H1 (cell line): ENCODE measurements at regions not wholly inside any gene's neighbourhood (a gene's known extent, or its start where the extent isn't known, plus 50 kb on each side); places are given as distances from the start of the nearest gene placed in this dataset.
A peak's percentile ranks its signal among the peaks of the same experiment; 100 is the strongest.

ENCODE experiments used
- CTCF ChIA-PET: fragments of 300-600 bp; sonication (Branson Sonifier 250); formaldehyde crosslinking; loops from one replicate; lab custom pipeline; 2021; ENCODE audit not compliant: partially characterized antibody; lab: Charles Lee
- POLR2A ChIA-PET: fragments of 300-600 bp; sonication (Branson Sonifier 250); formaldehyde crosslinking; loops from one replicate; lab custom pipeline; 2021; ENCODE audit warnings: inconsistent platforms; ENCODE audit not compliant: partially characterized antibody; lab: Charles Lee
- DNase-seq, 2 experiments: peaks; one replicate each; pipeline versions ENCODE4 v3.0.0 to v3.0.0-alpha.2; 2010 to 2022; ENCODE audit warnings: low spot score in 2 of 2, low read depth in 1 of 2, mixed read lengths in 1 of 2
- FAIRE-seq: peaks from 2 replicates; lab custom pipeline; 2011; peaks lifted over from hg19 to GRCh38; lab: Jason Lieb, UNC
- H2AFZ ChIP-seq: 2 replicates; pipeline ENCODE4 v1.8.1; 2012; ENCODE audit warnings: low read length, inconsistent platforms
- H2AK5ac ChIP-seq: 2 replicates; pipeline ENCODE4 v1.6.1; 2013; ENCODE audit warnings: low read depth, low read length
- H2BK120ac ChIP-seq: replicated peaks from 2 replicates; pipeline ENCODE3; 2013; ENCODE audit warnings: low read depth, low read length, inconsistent platforms
- H2BK12ac ChIP-seq: 2 replicates; pipeline ENCODE4 v1.6.1; 2013; ENCODE audit warnings: low read depth, low read length
- H2BK15ac ChIP-seq: 2 replicates; pipeline ENCODE4 v1.6.1; 2013; ENCODE audit warnings: low read length
- H2BK20ac ChIP-seq: 2 replicates; pipeline ENCODE4 v1.6.1; 2013; ENCODE audit warnings: low read length
- H2BK5ac ChIP-seq: 2 replicates; pipeline ENCODE4 v1.6.1; 2013; ENCODE audit warnings: low read depth, low read length
- H3K14ac ChIP-seq: 2 replicates; pipeline ENCODE4 v1.6.1; 2013; ENCODE audit warnings: inconsistent platforms; ENCODE audit not compliant: insufficient read length
- H3K18ac ChIP-seq: 2 replicates; pipeline ENCODE4 v1.6.1; 2013; ENCODE audit warnings: low read length; ENCODE audit errors: extremely low read depth
- H3K23ac ChIP-seq: 2 replicates; pipeline ENCODE4 v1.6.1; 2013; ENCODE audit warnings: inconsistent platforms; ENCODE audit not compliant: insufficient read length
- H3K23me2 ChIP-seq: 2 replicates; pipeline ENCODE4 v1.6.1; 2013; ENCODE audit warnings: low read depth, low read length
- H3K27ac ChIP-seq: 2 replicates; pipeline ENCODE4 v1.6.1; 2011; ENCODE audit warnings: low read depth, low read length, inconsistent platforms
- H3K27me3 ChIP-seq, 4 experiments: replicated peaks in 1 of 4; 1 replicate in 1 of 4; 2 replicates in 3 of 4; pipeline versions ENCODE4 v1.6.1 to v1.8.1; 2011 to 2013; ENCODE audit warnings: low read length in 3 of 4, mild to moderate bottlenecking in 3 of 4, inconsistent platforms in 2 of 4, mixed read lengths in 2 of 4, moderate library complexity in 1 of 4; ENCODE audit not compliant: control insufficient read depth in 3 of 4, insufficient read depth in 3 of 4; ENCODE audit errors: extremely low read depth in 1 of 4
- H3K36me3 ChIP-seq, 4 experiments: 2 replicates each; pipeline versions ENCODE4 v1.6.1 to v1.8.1; 2011 to 2013; ENCODE audit warnings: mild to moderate bottlenecking in 4 of 4, low read length in 3 of 4, moderate library complexity in 2 of 4, control low read depth in 1 of 4, inconsistent platforms in 1 of 4; ENCODE audit not compliant: insufficient read depth in 4 of 4, control insufficient read depth in 2 of 4
- H3K4ac ChIP-seq: replicated peaks from 2 replicates; pipeline ENCODE3; 2013; ENCODE audit warnings: low read length, low read depth, mixed read lengths, inconsistent platforms; ENCODE audit not compliant: insufficient read length
- H3K4me1 ChIP-seq, 4 experiments: replicated peaks in 1 of 4; 1 replicate in 1 of 4; 2 replicates in 3 of 4; pipeline versions ENCODE4 v1.6.1 to v1.8.1; 2011 to 2013; ENCODE audit warnings: low read length in 3 of 4, inconsistent platforms in 2 of 4, mixed read lengths in 1 of 4; ENCODE audit not compliant: insufficient read depth in 4 of 4, control insufficient read depth in 3 of 4
- H3K4me2 ChIP-seq, 2 experiments: 2 replicates each; pipeline versions ENCODE4 v1.6.1 to v1.8.1; 2011 to 2013; ENCODE audit warnings: low read depth in 2 of 2, low read length in 2 of 2, control low read depth in 1 of 2, inconsistent platforms in 1 of 2, mild to moderate bottlenecking in 1 of 2; ENCODE audit not compliant: insufficient read depth in 1 of 2
- H3K4me3 ChIP-seq, 4 experiments: fragments of 200-600, 300-600 bp in 1 of 4; sonication (generic), shearing (Covaris generic), sonication (Bioruptor Twin) in 1 of 4; 2 replicates each; pipeline versions ENCODE4 v1.5.1 to v1.8.1; 2011 to 2016; ENCODE audit warnings: low read length in 4 of 4, low read depth in 3 of 4, control low read depth in 2 of 4, inconsistent platforms in 2 of 4, mild to moderate bottlenecking in 2 of 4, mixed read lengths in 1 of 4, moderate library complexity in 1 of 4; ENCODE audit not compliant: insufficient read depth in 2 of 4; ENCODE audit errors: extremely low read depth in 1 of 4
- H3K56ac ChIP-seq: replicated peaks from 2 replicates; pipeline ENCODE3; 2013; ENCODE audit warnings: low read depth, mild to moderate bottlenecking, mixed read lengths, low read length, inconsistent platforms; ENCODE audit not compliant: insufficient read length
- H3K79me1 ChIP-seq: 2 replicates; pipeline ENCODE4 v1.6.1; 2013; ENCODE audit warnings: low read depth, low read length, control low read depth
- H3K79me2 ChIP-seq, 2 experiments: 2 replicates each; pipeline versions ENCODE4 v1.6.1 to v1.8.1; 2012 to 2013; ENCODE audit warnings: low read length in 2 of 2, mild to moderate bottlenecking in 2 of 2, inconsistent platforms in 1 of 2; ENCODE audit not compliant: insufficient read depth in 2 of 2, control insufficient read depth in 1 of 2
- H3K9ac ChIP-seq, 4 experiments: replicated peaks in 1 of 4; 1 replicate in 1 of 4; 2 replicates in 3 of 4; pipeline versions ENCODE4 v1.6.1 to v1.8.1; 2011 to 2013; ENCODE audit warnings: low read depth in 3 of 4, low read length in 3 of 4, control low read depth in 2 of 4, mild to moderate bottlenecking in 2 of 4, moderate library complexity in 2 of 4, inconsistent platforms in 1 of 4; ENCODE audit errors: extremely low read depth in 1 of 4
- H3K9me3 ChIP-seq, 2 experiments: 2 replicates each; pipeline versions ENCODE4 v1.6.1 to v1.8.1; 2012 to 2013; ENCODE audit warnings: mild to moderate bottlenecking in 2 of 2, moderate library complexity in 2 of 2, control low read depth in 1 of 2, inconsistent platforms in 1 of 2, low read depth in 1 of 2, low read length in 1 of 2, mixed read lengths in 1 of 2; ENCODE audit not compliant: insufficient read depth in 2 of 2
- H4K20me1 ChIP-seq, 2 experiments: replicated peaks in 1 of 2; 2 replicates each; pipeline versions ENCODE3 to v1.8.1; 2011 to 2013; ENCODE audit warnings: inconsistent platforms in 2 of 2, low read length in 2 of 2, mild to moderate bottlenecking in 1 of 2; ENCODE audit not compliant: insufficient read depth in 2 of 2, control insufficient read depth in 1 of 2
- H4K5ac ChIP-seq: 2 replicates; pipeline ENCODE4 v1.6.1; 2013; ENCODE audit warnings: low read length, low read depth, mixed read lengths, inconsistent platforms; ENCODE audit not compliant: insufficient read length
- H4K8ac ChIP-seq: 2 replicates; pipeline ENCODE4 v1.8.0; 2013; ENCODE audit warnings: mild to moderate bottlenecking, moderate library complexity, low read length, inconsistent platforms; ENCODE audit not compliant: insufficient read depth; ENCODE audit errors: extremely low read depth
- H4K91ac ChIP-seq: replicated peaks from 2 replicates; pipeline ENCODE3; 2013; ENCODE audit warnings: low read length, mixed read lengths, inconsistent platforms; ENCODE audit not compliant: insufficient read length
- CTBP2 ChIP-seq: IDR thresholded peaks from 2 replicates; pipeline ENCODE4 v1.7.0; 2011; ENCODE audit warnings: borderline replicate concordance, mild to moderate bottlenecking, moderate library complexity, mixed read lengths, low read length; ENCODE audit not compliant: insufficient read depth, insufficient read length
- EZH2 ChIP-seq: fragments of 200-600 bp; sonication (generic); IDR thresholded peaks from 2 replicates; pipeline ENCODE4 v1.7.1; 2012; ENCODE audit warnings: low read depth, mild to moderate bottlenecking, moderate library complexity, low read length, inconsistent platforms; ENCODE audit not compliant: severe bottlenecking
- HDAC2 ChIP-seq, 2 experiments: fragments of 300-600 bp in 1 of 2; sonication (generic) in 1 of 2; IDR thresholded peaks; 2 replicates each; pipeline ENCODE4 v1.6.1; 2011 to 2012; ENCODE audit warnings: low read depth in 2 of 2, low read length in 2 of 2, mild to moderate bottlenecking in 2 of 2, moderate library complexity in 2 of 2, borderline replicate concordance in 1 of 2, inconsistent platforms in 1 of 2
- HDAC6 ChIP-seq: IDR thresholded peaks from one replicate; pipeline ENCODE4 v1.7.1; 2012; ENCODE audit warnings: low read depth, mild to moderate bottlenecking, inconsistent platforms, low read length, moderate library complexity
- KDM5A ChIP-seq: fragments of 200-600 bp; IDR thresholded peaks from 2 replicates; pipeline ENCODE4 v1.7.1; 2012; ENCODE audit warnings: mild to moderate bottlenecking, low read length, inconsistent platforms, mixed read lengths
- RNF2 ChIP-seq: fragments of 200-900, 300-1000 bp; sonication (generic); IDR thresholded peaks from 2 replicates; pipeline ENCODE4 v1.7.1; 2016; ENCODE audit warnings: borderline replicate concordance, low read depth, mild to moderate bottlenecking, antibody characterized with exemption, low read length; ENCODE audit not compliant: poor library complexity, severe bottlenecking; ENCODE audit errors: missing control alignments
- SIRT6 ChIP-seq: IDR thresholded peaks from one replicate; pipeline ENCODE4 v1.7.1; 2012; ENCODE audit warnings: low read length, inconsistent platforms
- TAF1 ChIP-seq: IDR thresholded peaks from 2 replicates; pipeline ENCODE4 v1.6.1; 2011; ENCODE audit warnings: mild to moderate bottlenecking, low read depth, low read length
- TAF7 ChIP-seq: optimal IDR thresholded peaks from 2 replicates; pipeline ENCODE3; 2011; ENCODE audit warnings: low read depth, mild to moderate bottlenecking, inconsistent platforms, low read length, moderate library complexity, borderline replicate concordance
- TBP ChIP-seq: IDR thresholded peaks from 2 replicates; pipeline ENCODE4 v1.6.1; 2011; ENCODE audit warnings: low read depth, low read length, improper control_type of control experiment
- YY1 ChIP-seq: IDR thresholded peaks from 2 replicates; pipeline ENCODE4 v1.6.1; 2011; ENCODE audit warnings: low read depth, mild to moderate bottlenecking, low read length
- ZNF274 ChIP-seq: IDR thresholded peaks from 2 replicates; pipeline ENCODE4 v1.7.0; 2012; ENCODE audit warnings: low read length, borderline replicate concordance; ENCODE audit errors: extremely low read depth
- WGBS, 2 experiments: shearing (Covaris generic) in 1 of 2; methylation state at CpG; one replicate each; pipeline versions ENCODE4 v1.1.6 to v1.1.7; 2013 to 2015; ENCODE audit warnings: low lambda C conversion rate in 2 of 2, mixed read lengths in 2 of 2, inconsistent platforms in 1 of 2, low coverage in 1 of 2, missing lambda C conversion rate in 1 of 2; ENCODE audit not compliant: insufficient replicate concordance in 2 of 2, insufficient coverage in 1 of 2, insufficient read length in 1 of 2; ENCODE audit errors: extremely low coverage in 1 of 2, missing lambda C conversion rate in 1 of 2; 5-methylcytosine and 5-hydroxymethylcytosine counted together

GRCh38 chr10:42954766-42955492 is 121.9 kb upstream of the RET start:
- H3K79me1 ChIP-seq: no peaks in the 10 kb centered on the region
- peaks cover 0 to 3% of the 10 kb centered on the region in 2 experiments; a peak in 2 of 4 replicates for H3K9me3 ChIP-seq
- no peak overlapping the region for H3K18ac ChIP-seq
- WGBS, 2 experiments: 82% methylated on average over 4 of the region's 4 CpGs; no CpG with 5 or more reads in 1 of the 2 experiments
- H3K56ac ChIP-seq: no peak overlapping the region
- ChIA-PET POLR2A (no interaction called here), CTCF (interaction anchor here (0.8 to 1.3 kb wide), 3 partner anchors 12 to 124 kb away, joined by 5 to 7 read pairs (median 5); no protein-coding TSS in a partner anchor)
- peaks cover 0 to 12% (median 8%) of the 10 kb centered on the region in 4 experiments; a peak in 4 of 7 replicates for H3K4me1 ChIP-seq
- no peak overlapping the region for H3K14ac ChIP-seq
- H3K23me2 ChIP-seq: peaks cover 10% of the 10 kb centered on the region; the same call in 1 of the 2 replicates
- no peak overlapping the region; the same call in 1 of the 2 replicates for H2AK5ac ChIP-seq
- H3K36me3 ChIP-seq: no peaks in the 10 kb centered on the region
- no peak overlapping the region for H3K4me2 ChIP-seq
- no peak overlapping the region for H2BK5ac ChIP-seq
- H4K8ac ChIP-seq: no peak overlapping the region
- FAIRE-seq (no peak), DNase-seq (peak in 1 of 2 experiments; percentile 22)
- H3K79me2 ChIP-seq: no peaks in the 10 kb centered on the region
- no peak overlapping the region for H2BK20ac ChIP-seq
- peaks cover 0 to 10% (median 2%) of the 10 kb centered on the region in 4 experiments; a peak in 3 of 7 replicates for H3K27me3 ChIP-seq
- H3K23ac ChIP-seq: no peak overlapping the region
- H3K4ac ChIP-seq: peak overlapping the region; percentile 69
- H3K27ac ChIP-seq: no peak overlapping the region
- no peak overlapping the region for H4K5ac ChIP-seq
- no peak overlapping the region for H2AFZ ChIP-seq
- H3K4me3 ChIP-seq: no peak overlapping the region
- H2BK120ac ChIP-seq: no peak overlapping the region
- H2BK15ac ChIP-seq: peak overlapping the region; percentile 61; the same call in 1 of the 2 replicates
- H3K9ac ChIP-seq: no peak overlapping the region
- H4K20me1 ChIP-seq: no peaks in the 10 kb centered on the region
- no peak overlapping the region for H2BK12ac ChIP-seq
- H4K91ac ChIP-seq: peak overlapping the region; percentile 27
- TF ChIP-seq TBP: no peak
- TF ChIP-seq CTBP2: no peak
- no peak for TF ChIP-seq HDAC2 (IDR thresholded peaks at IDR 0.05; ENCODE audit: borderline replicate concordance in 1 of 2, low read depth in 2 of 2, low read length in 2 of 2)
- TF ChIP-seq TAF7: no peak
- no peak for TF ChIP-seq SIRT6
- no peak for TF ChIP-seq YY1
- no peak for TF ChIP-seq HDAC6
- TF ChIP-seq RNF2: no peak
- TF ChIP-seq TAF1: no peak
- TF ChIP-seq EZH2: no peak
- TF ChIP-seq ZNF274: no peak
- TF ChIP-seq KDM5A: no peak
